Heart left ventricle (tissue), 16 donors: ENCODE measurements at regions not wholly inside any gene's neighbourhood (a gene's known extent, or its start where the extent isn't known, plus 50 kb on each side); places are given as distances from the start of the nearest gene placed in this dataset.

Experiments
- ATAC-seq, 4 donors: fragments of 200-7000 bp; cut with Tn5 transposase; one replicate each; pipeline ENCODE4 v1.9.1; 2020 to 2022; ENCODE audit warnings: moderate library complexity in 4 of 4, mild to moderate bottlenecking in 3 of 4, moderate number of reproducible peaks in 1 of 4
- DNase-seq, 5 donors: peaks; one replicate each; pipeline ENCODE4 v3.0.0-alpha.2; 2020
- H3K27ac ChIP-seq, 12 donors: fragments of 200-600 bp; sonication (generic) in 4 of 12; one replicate each; pipeline versions ENCODE4 v1.5.0 to v1.8.0; 2016 to 2022; ENCODE audit warnings: mild to moderate bottlenecking in 2 of 12
- H3K27me3 ChIP-seq, 9 donors: fragments of 200-600 bp; sonication (generic) in 2 of 9; one replicate each; pipeline versions ENCODE4 v1.5.1 to v1.8.0; 2016 to 2022; ENCODE audit warnings: mild to moderate bottlenecking in 3 of 9
- H3K36me3 ChIP-seq, 9 donors: fragments of 200-600 bp; sonication (generic) in 2 of 9; one replicate each; pipeline versions ENCODE4 v1.5.0 to v1.8.0; 2018 to 2022; ENCODE audit warnings: mild to moderate bottlenecking in 2 of 9
- H3K4me1 ChIP-seq, 12 donors: fragments of 200-600 bp; sonication (generic) in 4 of 12; one replicate each; pipeline versions ENCODE4 v1.5.0 to v1.8.0; 2016 to 2022; ENCODE audit warnings: mild to moderate bottlenecking in 3 of 12
- H3K4me3 ChIP-seq, 12 donors: fragments of 200-600 bp; sonication (generic) in 4 of 12; one replicate each; pipeline versions ENCODE4 v1.5.0 to v1.8.0; 2017 to 2022; ENCODE audit warnings: mild to moderate bottlenecking in 9 of 12, moderate library complexity in 4 of 12
- H3K9me3 ChIP-seq, 12 donors: fragments of 200-600 bp; sonication (generic) in 4 of 12; one replicate each; pipeline versions ENCODE4 v1.5.0 to v1.8.0; 2016 to 2022; ENCODE audit warnings: mild to moderate bottlenecking in 1 of 12
- POLR2A ChIP-seq, 2 donors: fragments of 450-650 bp; IDR thresholded peaks; one replicate each; pipeline ENCODE4 v1.6.1; 2017; ENCODE audit warnings: antibody characterized with exemption in 2 of 2, mild to moderate bottlenecking in 2 of 2, moderate library complexity in 2 of 2
- WGBS, 4 donors: extraction: QIAGEN DNeasy Blood & Tissue Kit in 2 of 4; methylation state at CpG; one replicate each; pipeline versions ENCODE4 v1.1.5 to v1.1.7; 2013 to 2018; 5-methylcytosine and 5-hydroxymethylcytosine counted together
- intact Hi-C, 10 donors: fragments of 100-400 bp; cut with DNase I; formaldehyde crosslinking; loops; one replicate each; pipeline versions ENCODE4 v1.11.1 to v1.14.2; 2022
- TF ChIP-seq, protein P1 (sequence below), 12 donors: fragments of 200-600 bp; sonication (generic) in 4 of 12; IDR thresholded peaks; one replicate each; pipeline versions ENCODE4 v1.5.0 to v1.8.0; 2018 to 2022; ENCODE audit warnings: antibody characterized with exemption in 12 of 12, mild to moderate bottlenecking in 5 of 12
- donor health status: ischemic (EF 13 %, LVEDD 7.1; RV severe dilation, severe dysfunction).
- donor health status: healthy with polysubstance abuse.
- donor health status: DM: no; HTN: yes; CAD: no.
- donor health status: DM: no; HTN: no; CAD: no.
- donor health status: ischemic (EF 25% LVEDD 6.9; RV normal size, moderate dysfunction).
- donor health status: ischemic (EF 25% LVEDD 5.7; RV mildly dilated, moderate dysfunction).
- donor health status: healthy.
- donor health status: DM: yes; HTN: yes; CAD: no.
- donor health status: ischemic (EF 35%, LVEDD 5.7; RV mildly dilated, moderate dysfunction).
- donor health status: nonischemic (EF 11% LVEDD 7.7; RV severe dilation, severe dysfunction).
- donor health status: DM: yes; HTN: yes; CAD: no.
- donor health status: PGD.
- donor health status: ischemic (EF 29% LVEDD 5.4; RV normal size, mild dysfunction).
- donor health status: nonischemic (EF 23%, LVEDD 6.1; RV moderate dilation, normal function).

DNA sequence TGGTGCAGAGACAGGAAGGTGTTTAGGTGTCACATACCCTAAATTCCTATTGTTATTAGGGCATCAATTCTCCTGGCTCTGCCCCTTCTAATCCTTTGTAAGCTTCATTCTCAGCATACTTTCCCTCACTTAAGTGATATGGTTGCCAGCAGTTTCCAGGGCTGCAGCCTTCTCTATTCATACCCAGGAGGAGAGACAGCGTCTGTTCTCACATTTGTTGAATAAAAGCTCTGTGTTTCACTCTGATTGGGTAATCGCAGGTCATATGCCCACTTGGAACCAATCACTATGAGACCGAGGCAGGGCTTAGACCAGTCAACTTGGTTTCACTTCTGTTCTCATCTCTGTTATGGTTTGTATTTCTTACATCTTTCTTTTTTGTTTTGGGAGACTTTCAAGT lies 109.6 kb upstream of the MTPN start:
- Histone ChIP-seq H3K36me3 (no peaks in the 10 kb centered on the region), H3K27ac (peak overlapping the region in 5 of 12 donors; percentile 14 to 49 (median 44)), H3K4me1 (peaks cover 0 to 9% (median 4%) of the 10 kb centered on the region in 12 donors), H3K4me3 (peak overlapping the region in 11 of 12 donors; percentile 24 to 64 (median 51)), H3K9me3 (no peaks in the 10 kb centered on the region), H3K27me3 (no peaks in the 10 kb centered on the region)
- TF ChIP-seq POLR2A (IDR thresholded peaks at IDR 0.05): peak in 1 of 2 donors; percentile 42
- TF ChIP-seq, protein P1, sequence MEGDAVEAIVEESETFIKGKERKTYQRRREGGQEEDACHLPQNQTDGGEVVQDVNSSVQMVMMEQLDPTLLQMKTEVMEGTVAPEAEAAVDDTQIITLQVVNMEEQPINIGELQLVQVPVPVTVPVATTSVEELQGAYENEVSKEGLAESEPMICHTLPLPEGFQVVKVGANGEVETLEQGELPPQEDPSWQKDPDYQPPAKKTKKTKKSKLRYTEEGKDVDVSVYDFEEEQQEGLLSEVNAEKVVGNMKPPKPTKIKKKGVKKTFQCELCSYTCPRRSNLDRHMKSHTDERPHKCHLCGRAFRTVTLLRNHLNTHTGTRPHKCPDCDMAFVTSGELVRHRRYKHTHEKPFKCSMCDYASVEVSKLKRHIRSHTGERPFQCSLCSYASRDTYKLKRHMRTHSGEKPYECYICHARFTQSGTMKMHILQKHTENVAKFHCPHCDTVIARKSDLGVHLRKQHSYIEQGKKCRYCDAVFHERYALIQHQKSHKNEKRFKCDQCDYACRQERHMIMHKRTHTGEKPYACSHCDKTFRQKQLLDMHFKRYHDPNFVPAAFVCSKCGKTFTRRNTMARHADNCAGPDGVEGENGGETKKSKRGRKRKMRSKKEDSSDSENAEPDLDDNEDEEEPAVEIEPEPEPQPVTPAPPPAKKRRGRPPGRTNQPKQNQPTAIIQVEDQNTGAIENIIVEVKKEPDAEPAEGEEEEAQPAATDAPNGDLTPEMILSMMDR (IDR thresholded peaks at IDR 0.05): no peak
- intact Hi-C loops: no loop called here
- WGBS, 4 donors: 12 to 24% (median 15%) methylated on average over 3 of the region's 3 CpGs
- peak; percentile 99 to 100 (median 100) for ATAC-seq
- DNase-seq: peak in 4 of 5 donors; percentile 63 to 72 (median 68)

DNA sequence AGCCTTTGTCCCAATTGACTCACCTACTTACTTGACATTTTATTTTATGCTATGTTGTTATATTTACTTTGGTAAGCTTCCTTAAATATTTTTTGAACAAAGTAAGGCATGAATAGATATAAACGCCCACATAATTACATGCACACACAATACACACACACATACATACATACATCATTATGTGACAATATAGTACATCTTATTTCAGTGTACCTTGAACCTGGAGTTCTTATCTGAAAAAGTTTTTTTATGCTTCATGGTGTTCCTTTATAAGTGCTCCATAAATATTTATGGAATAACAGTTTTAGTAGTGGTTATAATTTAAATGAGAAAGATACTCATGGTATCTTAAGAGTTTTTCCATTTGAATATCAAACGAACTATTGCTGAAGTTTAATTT lies 102.8 kb upstream of the MTPN start:
- TF ChIP-seq, protein P1 (IDR thresholded peaks at IDR 0.05): no peak
- no peak for TF ChIP-seq POLR2A (IDR thresholded peaks at IDR 0.05)
- H3K36me3 ChIP-seq: no peaks in the 10 kb centered on the region
- H3K27ac ChIP-seq: no peak overlapping the region
- H3K4me1 ChIP-seq: no peaks in the 10 kb centered on the region
- WGBS, 4 donors: 78 to 86% (median 82%) methylated on average over 2 of the region's 2 CpGs
- no peak overlapping the region for H3K4me3 ChIP-seq
- intact Hi-C loops: no loop called here
- ATAC-seq (no peak), DNase-seq (no peak)
- H3K9me3 ChIP-seq: no peaks in the 10 kb centered on the region
- H3K27me3 ChIP-seq: no peaks in the 10 kb centered on the region

DNA sequence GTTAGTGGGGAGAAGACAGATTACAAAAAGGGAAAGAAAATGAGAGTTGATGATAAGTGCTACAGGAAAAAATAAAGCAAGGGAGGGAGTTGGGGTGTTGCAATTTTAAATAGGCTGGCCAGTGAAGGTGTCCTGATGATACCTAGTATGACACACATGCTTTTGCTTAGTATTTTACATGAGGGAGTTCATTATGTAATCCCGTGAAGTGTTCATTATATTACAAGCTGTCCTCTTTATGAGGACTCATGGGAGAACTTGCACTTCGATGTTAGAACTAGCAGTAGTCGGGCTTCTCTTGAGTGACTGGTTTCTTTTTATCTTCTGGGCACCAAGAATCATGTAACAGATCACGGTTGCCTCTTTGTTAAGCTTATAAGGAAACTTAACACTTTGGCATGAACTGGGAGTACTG lies 102.3 kb upstream of the MTPN start:
- no peak overlapping the region for H3K27ac ChIP-seq
- TF ChIP-seq, protein P1 (IDR thresholded peaks at IDR 0.05): no peak
- no peak for TF ChIP-seq POLR2A (IDR thresholded peaks at IDR 0.05)
- no peaks in the 10 kb centered on the region for H3K27me3 ChIP-seq
- WGBS, 4 donors: 49 to 64% (median 57%) methylated on average over 4 of the region's 4 CpGs
- no peak for DNase-seq
- no peak overlapping the region for H3K4me3 ChIP-seq
- no peaks in the 10 kb centered on the region for H3K36me3 ChIP-seq
- intact Hi-C loops: no loop called here
- no peaks in the 10 kb centered on the region for H3K9me3 ChIP-seq
- no peaks in the 10 kb centered on the region for H3K4me1 ChIP-seq
- no peak for ATAC-seq

DNA sequence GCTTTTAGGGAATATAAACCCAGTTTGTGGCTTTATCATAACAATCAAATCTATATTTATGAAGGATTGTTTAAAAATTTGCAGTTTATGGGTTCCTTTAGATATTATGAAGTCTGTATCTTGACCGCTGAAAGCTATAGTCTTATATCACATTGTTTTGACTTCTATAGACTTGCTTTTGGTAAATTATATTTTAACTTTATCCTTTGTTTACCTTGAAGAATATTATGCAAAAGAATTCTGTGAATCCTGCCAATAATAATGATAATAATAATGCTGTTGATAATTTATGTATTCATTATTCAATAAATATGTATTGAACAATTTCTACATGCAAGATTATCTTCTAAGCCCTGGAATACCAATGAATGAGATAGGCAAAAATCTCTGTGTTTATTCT lies 101.9 kb upstream of the MTPN start:
- intact Hi-C loops: no loop called here
- ATAC-seq (no peak), DNase-seq (no peak)
- no peaks in the 10 kb centered on the region for H3K36me3 ChIP-seq
- no peak overlapping the region for H3K27ac ChIP-seq
- no peak overlapping the region for H3K4me3 ChIP-seq
- 93 to 98% (median 96%) methylated on average over 1 of the region's 1 CpG for WGBS, 4 donors
- TF ChIP-seq, protein P1 (IDR thresholded peaks at IDR 0.05): no peak
- no peak for TF ChIP-seq POLR2A (IDR thresholded peaks at IDR 0.05)
- H3K9me3 ChIP-seq: no peaks in the 10 kb centered on the region
- no peaks in the 10 kb centered on the region for H3K27me3 ChIP-seq
- no peaks in the 10 kb centered on the region for H3K4me1 ChIP-seq
